CD4-positive, alpha-beta T cell treated with Interleukin-17A for 1 hour (primary cell): ENCODE measurements at regions not wholly inside any gene's neighbourhood (a gene's known extent, or its start where the extent isn't known, plus 50 kb on each side); places are given as distances from the start of the nearest gene placed in this dataset.

Source experiments
- DNase-seq: peaks from one replicate; pipeline ENCODE4 v3.0.0-alpha.2; 2020

- DNase-seq: no peak
Observed at GRCh38 chr13:90122531-90122930, 1225.0 kb upstream of the MIR17HG start.

GRCh38 chr13:90135558-90135957, 1211.9 kb upstream of the MIR17HG start:
- DNase-seq: no peak

DNA sequence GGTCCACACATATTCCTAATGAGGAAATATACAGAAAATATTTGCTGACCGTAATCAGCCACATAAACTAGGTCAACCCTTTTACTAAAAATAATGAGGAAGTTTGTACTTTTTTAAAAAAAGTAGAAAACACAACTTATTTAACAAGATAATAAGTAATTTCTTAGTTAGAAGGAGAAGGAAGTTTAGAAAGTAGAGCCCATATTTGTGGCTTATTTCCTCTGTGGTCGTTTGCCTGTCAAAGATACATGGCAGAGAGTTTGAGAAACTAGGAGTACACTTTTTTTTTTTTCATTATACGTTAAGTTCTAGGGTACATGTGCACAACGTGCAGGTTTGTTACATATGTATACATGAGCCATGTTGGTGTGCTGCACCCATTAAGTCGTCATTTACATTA, 1205.2 kb upstream of the MIR17HG start:
- DNase-seq: no peak

GRCh38 chr13:90154311-90154960, 1193.1 kb upstream of the MIR17HG start:
- no peak for DNase-seq

DNA sequence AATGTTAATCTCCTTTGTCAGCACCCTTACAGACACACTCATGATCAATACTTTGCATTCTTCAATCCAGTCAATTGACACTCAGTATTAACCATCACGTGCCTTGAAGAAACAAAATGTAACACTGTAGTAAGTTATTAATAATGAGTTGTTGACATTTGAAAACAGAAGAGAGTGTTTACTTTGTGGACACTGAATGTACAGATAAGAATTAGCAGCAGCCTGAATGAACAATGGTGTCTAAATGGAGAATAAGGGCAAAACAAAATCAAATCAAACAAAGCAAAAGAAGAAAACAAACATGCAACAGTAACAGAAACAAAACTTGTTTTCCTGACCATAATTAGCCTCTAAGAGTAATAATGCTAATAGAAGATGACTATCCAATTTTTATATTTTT, 1191.1 kb upstream of the MIR17HG start:
- no peak for DNase-seq

- DNase-seq: no peak
Observed at GRCh38 chr13:90168953-90169352, 1178.5 kb upstream of the MIR17HG start.

GRCh38 chr13:90170208-90170607, 1177.3 kb upstream of the MIR17HG start:
- no peak for DNase-seq

DNA sequence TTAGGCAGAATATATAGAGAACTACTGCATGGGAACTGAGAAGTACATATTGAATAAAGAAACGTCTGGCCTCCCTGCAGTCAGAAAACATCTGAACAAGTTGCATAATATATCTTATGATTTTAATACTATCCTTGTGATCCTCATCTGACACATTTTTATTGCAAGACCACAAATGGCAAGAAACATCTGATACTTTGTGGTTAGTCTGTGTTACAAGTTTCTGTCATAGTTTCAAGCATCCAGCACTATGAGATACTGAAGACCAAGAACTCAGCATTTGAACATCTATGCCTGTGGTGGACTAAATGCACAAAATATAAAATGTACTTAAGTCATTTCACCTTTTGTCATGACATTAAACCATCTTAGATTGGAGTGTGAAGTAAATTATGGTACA, 1175.8 kb upstream of the MIR17HG start:
- no peak for DNase-seq

DNA sequence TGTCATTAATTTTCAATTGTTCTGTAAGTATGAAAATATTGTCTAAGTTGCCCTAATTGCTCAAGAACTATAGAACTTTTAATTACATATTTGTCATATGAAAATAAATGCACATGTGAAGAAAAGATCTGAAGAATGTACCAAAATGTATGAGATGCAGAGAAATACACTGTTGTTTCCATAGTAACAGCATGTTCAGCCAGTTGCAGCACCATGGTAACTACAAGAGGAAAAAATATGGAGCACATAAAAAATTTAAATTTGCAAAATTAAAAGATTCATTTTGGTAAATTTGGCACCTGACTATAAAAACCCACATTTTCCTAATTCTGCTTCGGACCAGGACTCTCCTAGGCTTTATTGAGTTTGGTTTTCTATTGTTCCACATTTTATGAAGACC, 1170.0 kb upstream of the MIR17HG start:
- DNase-seq: no peak

- DNase-seq: no peak
Observed at GRCh38 chr13:90184355-90184754, 1163.1 kb upstream of the MIR17HG start.

GRCh38 chr13:90185734-90186133, 1161.8 kb upstream of the MIR17HG start:
- DNase-seq: no peak

DNA sequence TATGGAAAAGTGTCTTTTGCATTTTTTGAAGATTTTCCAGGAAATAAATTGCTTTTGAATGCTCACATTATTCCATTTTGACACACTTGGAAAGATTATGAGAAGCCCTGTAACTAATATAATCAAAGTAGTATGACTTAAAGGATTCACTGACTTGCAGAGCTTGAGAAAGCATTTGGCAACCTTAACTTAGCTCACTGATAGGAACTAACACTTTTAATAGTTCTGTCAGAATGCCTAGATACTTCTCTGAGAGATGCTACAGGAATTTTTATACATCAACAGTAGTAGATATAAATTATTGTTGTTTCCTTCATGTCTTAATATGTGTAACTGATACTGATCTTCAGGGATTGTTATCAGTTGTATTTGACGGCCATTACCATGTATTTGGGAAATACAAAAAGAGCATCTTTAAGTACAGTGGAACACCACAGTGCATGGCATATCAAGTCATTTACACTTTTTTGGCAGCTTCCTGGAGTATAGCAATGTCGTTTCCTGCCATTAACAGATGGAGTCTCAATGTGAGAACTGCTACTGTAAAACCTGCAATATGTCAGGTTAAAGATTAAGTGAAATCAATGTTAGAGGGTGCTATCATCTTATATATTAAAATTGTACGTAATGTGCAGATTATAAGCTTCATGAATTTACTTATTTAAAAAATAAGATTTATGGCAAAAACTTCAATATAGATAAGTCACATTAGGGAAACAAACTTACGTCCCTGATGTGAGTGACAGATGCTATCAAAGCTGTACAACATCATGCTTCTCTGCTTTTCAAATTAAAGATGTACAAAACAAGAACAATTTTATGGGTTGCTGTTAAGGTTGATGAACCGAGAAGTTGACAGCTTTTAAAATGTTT, 1159.8 kb upstream of the MIR17HG start:
- no peak for DNase-seq

DNA sequence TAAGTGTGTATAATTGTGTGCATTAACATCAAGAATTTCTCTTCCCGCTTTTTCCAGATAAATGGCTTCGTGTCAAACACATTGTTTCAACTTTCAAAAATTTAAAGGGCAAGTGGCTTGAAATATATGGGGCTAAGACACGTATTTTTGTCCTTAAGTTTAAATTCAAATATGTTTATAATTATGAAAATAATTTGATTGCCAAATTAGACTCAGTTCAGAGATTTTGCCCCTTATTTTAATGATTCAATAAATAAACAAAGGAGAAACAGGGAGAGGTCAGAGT, 1159.2 kb upstream of the MIR17HG start:
- no peak for DNase-seq

DNA sequence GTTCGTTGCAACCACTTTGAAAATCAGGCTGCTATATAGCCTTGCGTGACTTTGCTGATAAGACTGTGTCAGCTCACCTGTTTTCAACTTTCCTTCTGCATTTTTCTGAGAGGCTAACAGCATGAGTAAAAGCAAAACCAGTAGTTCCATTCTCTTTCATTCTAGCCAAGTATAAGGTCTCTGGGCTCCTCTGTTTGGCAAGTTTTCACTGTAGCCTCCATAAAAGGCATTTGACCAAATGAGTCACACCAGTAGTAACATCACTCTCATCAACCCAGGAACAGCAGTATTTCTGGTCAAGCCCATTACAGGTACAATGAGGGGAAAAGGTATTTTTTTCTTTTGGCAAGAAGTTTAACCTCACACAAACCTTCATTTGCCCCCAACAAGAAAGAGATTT, 1149.8 kb upstream of the MIR17HG start:
- no peak for DNase-seq

GRCh38 chr13:90201202-90201601, 1146.3 kb upstream of the MIR17HG start:
- DNase-seq: no peak

- DNase-seq: no peak
Observed at GRCh38 chr13:90201676-90202460, 1145.6 kb upstream of the MIR17HG start.

GRCh38 chr13:90205081-90205480, 1142.4 kb upstream of the MIR17HG start:
- DNase-seq: no peak

GRCh38 chr13:90205911-90206310, 1141.6 kb upstream of the MIR17HG start:
- no peak for DNase-seq

GRCh38 chr13:90217275-90217674, 1130.2 kb upstream of the MIR17HG start:
- DNase-seq: no peak

- no peak for DNase-seq
Observed at GRCh38 chr13:90222758-90223157, 1124.7 kb upstream of the MIR17HG start.

DNA sequence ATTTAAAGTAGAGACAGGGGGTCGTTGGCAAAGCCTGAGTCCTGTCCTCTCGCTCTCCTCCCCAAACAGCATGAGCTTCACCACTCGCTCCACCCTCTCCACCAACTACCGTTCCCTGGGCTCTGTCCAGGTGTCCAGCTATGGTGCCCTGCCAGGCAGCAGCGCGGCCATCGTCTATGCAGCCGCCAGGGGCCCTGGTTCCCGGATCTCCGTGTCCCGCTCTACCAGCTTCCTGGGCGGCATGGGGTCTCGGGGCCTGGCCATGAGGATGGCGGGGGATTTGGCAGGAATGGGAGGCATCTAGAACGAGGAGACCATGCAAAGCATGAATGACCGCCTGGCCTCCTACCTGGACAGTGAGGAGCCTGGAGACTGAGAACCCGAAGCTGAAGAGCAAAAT, 1117.2 kb upstream of the MIR17HG start:
- no peak for DNase-seq

DNA sequence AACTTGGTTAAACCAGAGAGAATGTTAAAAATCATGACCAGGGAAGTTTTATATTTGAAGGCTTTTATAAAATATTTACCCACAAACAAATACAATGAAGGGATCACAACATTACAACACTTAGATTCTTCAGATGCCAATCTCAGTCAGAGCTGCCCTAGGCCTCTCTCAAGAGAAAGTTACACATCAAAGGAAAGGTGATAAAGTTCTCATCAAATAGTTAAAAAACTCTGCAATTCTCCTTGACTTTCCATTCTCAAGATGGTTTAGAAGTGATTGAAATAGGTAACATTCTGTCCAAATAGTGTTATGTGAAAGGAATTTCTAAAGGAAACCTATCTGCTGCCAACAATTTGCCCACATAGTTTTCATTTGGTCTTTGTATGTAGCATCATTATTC, 1115.2 kb upstream of the MIR17HG start:
- DNase-seq: no peak

- DNase-seq: no peak
Observed at GRCh38 chr13:90233933-90234672, 1113.4 kb upstream of the MIR17HG start.
